Endodermal cell (in vitro differentiated cells): ENCODE measurements at regions not wholly inside any gene's neighbourhood (a gene's known extent, or its start where the extent isn't known, plus 50 kb on each side); places are given as distances from the start of the nearest gene placed in this dataset.

Experiments
- DNase-seq: peaks from one replicate; pipeline ENCODE4 v3.0.0-alpha.2; 2017
- H3K27ac ChIP-seq: 2 replicates; pipeline ENCODE4 v1.5.1; 2013; ENCODE audit warnings: mild to moderate bottlenecking, low read depth, low read length, moderate library complexity
- H3K27me3 ChIP-seq: 2 replicates; pipeline ENCODE4 v1.6.1; 2013; ENCODE audit warnings: mild to moderate bottlenecking, low read length, moderate library complexity; ENCODE audit not compliant: insufficient read depth, control insufficient read depth, poor library complexity, severe bottlenecking
- H3K36me3 ChIP-seq: 2 replicates; pipeline ENCODE4 v1.7.0; 2013; ENCODE audit warnings: mild to moderate bottlenecking, low read length, moderate library complexity; ENCODE audit not compliant: control insufficient read depth, insufficient read depth
- H3K4me1 ChIP-seq: one replicate; pipeline ENCODE4 v1.7.0; 2013; ENCODE audit warnings: low read length; ENCODE audit not compliant: control insufficient read depth, insufficient read depth
- H3K4me3 ChIP-seq: 2 replicates; pipeline ENCODE4 v1.5.1; 2013; ENCODE audit warnings: mild to moderate bottlenecking, low read length, moderate library complexity
- H3K9ac ChIP-seq: 2 replicates; pipeline ENCODE4 v1.6.1; 2013; ENCODE audit warnings: mild to moderate bottlenecking, low read length, moderate library complexity; ENCODE audit not compliant: poor library complexity, severe bottlenecking; ENCODE audit errors: extremely low read depth
- H3K9me3 ChIP-seq: 2 replicates; pipeline ENCODE4 v1.6.1; 2013; ENCODE audit warnings: mild to moderate bottlenecking, low read length, moderate library complexity; ENCODE audit not compliant: control insufficient read depth
- H3K27ac Mint-ChIP-seq: 2 replicates; pipeline ENCODE4 v1.8.0; 2020; ENCODE audit warnings: mixed read lengths
- H3K27me3 Mint-ChIP-seq: 2 replicates; pipeline ENCODE4 v1.8.0; 2021; ENCODE audit warnings: mild to moderate bottlenecking, mixed read lengths; ENCODE audit not compliant: insufficient read depth
- H3K36me3 Mint-ChIP-seq: 2 replicates; pipeline ENCODE4 v1.8.0; 2020; ENCODE audit warnings: low read depth, mixed read lengths
- H3K4me1 Mint-ChIP-seq: 2 replicates; pipeline ENCODE4 v1.8.0; 2020; ENCODE audit warnings: mixed read lengths
- H3K4me3 Mint-ChIP-seq: 2 replicates; pipeline ENCODE4 v1.8.0; 2020; ENCODE audit warnings: mild to moderate bottlenecking, moderate library complexity, mixed read lengths
- H3K9me3 Mint-ChIP-seq: 2 replicates; pipeline ENCODE4 v1.8.0; 2020; ENCODE audit warnings: mild to moderate bottlenecking, mixed read lengths
- CTCF ChIP-seq: fragments of 200-600 bp; sonication (generic); conservative IDR thresholded peaks from 2 replicates; pipeline ENCODE4 v1.5.0; 2021; ENCODE audit warnings: antibody characterized with exemption, mild to moderate bottlenecking
- WGBS, 2 experiments: methylation state at CpG; one replicate each; pipeline versions ENCODE4 v1.1.5 to v1.1.7; 2013; ENCODE audit warnings: missing lambda C conversion rate in 2 of 2, mixed read lengths in 1 of 2; ENCODE audit not compliant: insufficient coverage in 1 of 2, insufficient read length in 1 of 2; 5-methylcytosine and 5-hydroxymethylcytosine counted together

- Histone ChIP-seq H3K9me3 (no peaks in the 10 kb centered on the region), H3K36me3 (no peaks in the 10 kb centered on the region), H3K9ac (no peak overlapping the region), H3K27me3 (no peaks in the 10 kb centered on the region), H3K4me1 (no peaks in the 10 kb centered on the region), H3K4me3 (no peak overlapping the region), H3K27ac (no peak overlapping the region)
- DNase-seq = peak; percentile 55
- Mint-ChIP-seq H3K4me1 (peaks cover 23% of the 10 kb centered on the region), H3K4me3 (no peak overlapping the region), H3K36me3 (no peaks in the 10 kb centered on the region), H3K9me3 (no peaks in the 10 kb centered on the region), H3K27ac (no peak overlapping the region), H3K27me3 (peaks cover 10% of the 10 kb centered on the region)
- TF ChIP-seq CTCF = no peak
Observed at GRCh38 chr1:47564570-47564969, 126.7 kb downstream of the FOXD2 start.

GRCh38 chr1:47565092-47565491 lies 127.2 kb downstream of the FOXD2 start:
- Histone ChIP-seq H3K27me3 (no peaks in the 10 kb centered on the region), H3K9ac (no peak overlapping the region), H3K9me3 (no peaks in the 10 kb centered on the region), H3K36me3 (no peaks in the 10 kb centered on the region), H3K27ac (no peak overlapping the region), H3K4me1 (no peaks in the 10 kb centered on the region), H3K4me3 (no peak overlapping the region)
- no peak overlapping the region for H3K27ac Mint-ChIP-seq
- peaks cover 24% of the 10 kb centered on the region for H3K4me1 Mint-ChIP-seq
- H3K27me3 Mint-ChIP-seq = peaks cover 10% of the 10 kb centered on the region
- DNase-seq = no peak
- no peak overlapping the region for H3K4me3 Mint-ChIP-seq
- WGBS, 2 experiments = 67 to 90% methylated on average over 1 to 2 of the region's 2 CpGs
- TF ChIP-seq CTCF = no peak
- H3K36me3 Mint-ChIP-seq = no peaks in the 10 kb centered on the region
- H3K9me3 Mint-ChIP-seq = no peaks in the 10 kb centered on the region

- H3K27me3 ChIP-seq = no peaks in the 10 kb centered on the region
- Mint-ChIP-seq H3K4me3 (no peak overlapping the region), H3K36me3 (no peaks in the 10 kb centered on the region), H3K9me3 (no peaks in the 10 kb centered on the region), H3K27ac (no peak overlapping the region), H3K4me1 (peaks cover 23% of the 10 kb centered on the region), H3K27me3 (peaks cover 13% of the 10 kb centered on the region)
- no peak overlapping the region for H3K9ac ChIP-seq
- peak; percentile 44 for DNase-seq
- WGBS, 2 experiments = 83 to 87% methylated on average over 6 to 8 of the region's 8 CpGs
- H3K4me1 ChIP-seq = peaks cover 3% of the 10 kb centered on the region
- no peaks in the 10 kb centered on the region for H3K9me3 ChIP-seq
- no peak overlapping the region for H3K27ac ChIP-seq
- H3K36me3 ChIP-seq = no peaks in the 10 kb centered on the region
- no peak overlapping the region for H3K4me3 ChIP-seq
- no peak for TF ChIP-seq CTCF
Observed at GRCh38 chr1:47565676-47566075, 127.8 kb downstream of the FOXD2 start.
